RWPE1 (cell line): ENCODE measurements at regions not wholly inside any gene's neighbourhood (a gene's known extent, or its start where the extent isn't known, plus 50 kb on each side); places are given as distances from the start of the nearest gene placed in this dataset.

Experiments used
- CTCF ChIA-PET: fragments of 350-600 bp; sonication (Branson Sonifier 250); formaldehyde crosslinking; extraction: SDS; loops from one replicate; lab custom pipeline; 2021; lab: Yijun Ruan, JAX
- POLR2A ChIA-PET: fragments of 400-600 bp; formaldehyde crosslinking; extraction: SDS; loops from one replicate; lab custom pipeline; 2020; ENCODE audit warnings: antibody characterized with exemption; ENCODE audit not compliant: low non-redundant PET; lab: Yijun Ruan, JAX
- DNase-seq: peaks from one replicate; pipeline ENCODE4 v3.0.0; 2012; ENCODE audit warnings: low spot score
- H3K27ac ChIP-seq: fragments of 450-650 bp; 2 replicates; pipeline ENCODE4 v1.5.1; 2017
- CTCF ChIP-seq: fragments of 450-650 bp; conservative IDR thresholded peaks from 2 replicates; pipeline ENCODE4 v1.5.1; 2017; ENCODE audit warnings: low read depth, mild to moderate bottlenecking

- ChIA-PET CTCF (no interaction called here), POLR2A (no interaction called here)
- no peak for DNase-seq
- TF ChIP-seq CTCF, result no peak
- H3K27ac ChIP-seq, result no peak overlapping the region
Observed at GRCh38 chr1:113245252-113245651, 145.1 kb upstream of the MAGI3 start.

DNA sequence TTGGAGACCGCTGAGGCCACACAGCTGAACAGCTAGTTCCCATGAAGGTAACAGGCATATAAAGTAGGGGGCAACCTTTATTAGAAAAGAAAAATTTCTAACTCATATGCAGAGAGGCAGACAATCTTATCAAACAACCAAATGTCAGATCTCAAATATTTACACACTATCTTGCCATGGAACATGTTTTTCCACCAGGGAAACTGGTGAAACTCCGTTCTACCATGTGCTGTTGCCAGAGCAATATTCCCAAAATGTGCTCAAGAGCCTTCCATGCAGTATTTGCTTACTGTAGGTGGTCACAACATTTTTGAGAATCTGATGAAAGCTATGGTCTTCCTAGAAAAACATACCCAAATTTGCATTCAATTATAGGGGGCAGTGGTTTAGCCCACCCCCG, 143.4 kb upstream of the MAGI3 start:
- CTCF ChIA-PET, result no interaction called here
- no peak for DNase-seq
- no peak for TF ChIP-seq CTCF
- POLR2A ChIA-PET, result no interaction called here
- H3K27ac ChIP-seq, result no peak overlapping the region

DNA sequence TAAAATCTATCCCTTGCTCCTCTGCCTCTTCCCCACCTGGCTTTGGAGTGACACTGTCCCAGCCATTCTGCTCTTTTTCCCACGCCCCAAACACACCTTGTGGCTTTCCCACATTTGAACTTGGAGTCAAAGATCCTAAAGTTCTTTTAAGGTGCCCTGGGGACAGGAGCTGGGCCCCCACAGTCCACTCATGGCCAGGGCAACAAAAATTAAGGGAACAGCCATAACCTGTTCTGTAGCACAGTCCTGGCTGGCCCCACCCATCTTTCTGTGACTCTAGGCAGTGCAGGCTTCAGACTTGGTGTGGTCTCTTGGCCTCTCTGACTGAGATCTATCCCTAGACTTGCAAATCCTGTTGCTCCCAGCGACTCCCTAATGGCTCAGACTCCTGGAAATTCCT, 143.0 kb upstream of the MAGI3 start:
- TF ChIP-seq CTCF, result no peak
- POLR2A ChIA-PET, result no interaction called here
- H3K27ac ChIP-seq, result no peak overlapping the region
- no peak for DNase-seq
- CTCF ChIA-PET, result interaction anchor here (0.6 kb wide), 1 partner anchor 142 kb away, joined by 3 read pairs; no protein-coding TSS in a partner anchor

DNA sequence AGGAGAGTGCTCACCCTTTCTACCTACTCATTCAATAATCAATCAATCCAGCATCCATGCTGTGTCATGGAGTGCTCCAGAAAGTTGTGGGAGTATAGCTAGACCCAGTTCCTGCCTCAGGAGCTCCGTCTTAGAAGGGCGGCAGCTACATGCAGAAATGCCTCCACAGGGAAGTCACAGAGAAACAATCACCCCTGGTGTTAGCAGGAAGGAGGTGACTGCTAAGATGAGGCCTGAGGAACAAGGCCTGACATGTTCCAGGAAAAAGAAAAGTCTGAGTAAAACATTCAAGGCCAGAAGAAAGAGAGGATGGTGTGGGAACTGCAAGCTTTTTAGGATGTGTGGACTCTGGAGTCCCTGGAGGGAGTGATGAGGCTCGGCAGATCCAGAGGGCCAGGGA, 142.5 kb upstream of the MAGI3 start:
- no peak overlapping the region for H3K27ac ChIP-seq
- ChIA-PET CTCF (interaction anchor here (0.6 kb wide), 1 partner anchor 143 kb away, joined by 3 read pairs; no protein-coding TSS in a partner anchor), POLR2A (no interaction called here)
- DNase-seq, result no peak
- TF ChIP-seq CTCF, result no peak

GRCh38 chr1:113248494-113248893, 141.8 kb upstream of the MAGI3 start:
- no peak for TF ChIP-seq CTCF
- no peak for DNase-seq
- ChIA-PET CTCF (no interaction called here), POLR2A (no interaction called here)
- H3K27ac ChIP-seq, result no peak overlapping the region

- no peak for DNase-seq
- POLR2A ChIA-PET, result no interaction called here
- CTCF ChIA-PET, result no interaction called here
- no peak overlapping the region for H3K27ac ChIP-seq
- no peak for TF ChIP-seq CTCF
Observed at GRCh38 chr1:113250161-113250560, 140.2 kb upstream of the MAGI3 start.

- no peak for DNase-seq
- ChIA-PET CTCF (no interaction called here), POLR2A (no interaction called here)
- no peak overlapping the region for H3K27ac ChIP-seq
- TF ChIP-seq CTCF, result no peak
Observed at GRCh38 chr1:113252166-113252565, 138.1 kb upstream of the MAGI3 start.
